ENCODE measurements at regions not wholly inside any gene's neighbourhood (a gene's known extent, or its start where the extent isn't known, plus 50 kb on each side); places are given as distances from the start of the nearest gene placed in this dataset.

DNA sequence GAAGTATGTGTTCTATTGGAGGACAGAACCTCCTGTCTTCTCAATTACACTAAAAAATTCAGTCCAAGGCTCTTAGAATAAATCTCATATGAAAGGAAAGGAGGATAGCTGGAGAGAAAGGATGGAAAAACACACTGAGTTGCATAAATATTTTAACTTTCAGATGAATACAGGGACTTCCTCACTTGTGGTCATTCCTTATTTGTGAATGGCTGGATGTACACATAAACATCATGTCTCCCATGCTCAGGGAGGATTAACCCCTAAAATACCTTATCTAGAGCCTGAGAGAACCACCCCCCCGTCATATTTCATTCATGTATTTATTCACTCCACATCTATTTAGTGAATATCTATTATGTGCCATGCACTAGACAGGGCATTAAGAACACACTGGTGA, 217.6 kb upstream of the CITED2 start:
- TF ChIP-seq, protein P1, sequence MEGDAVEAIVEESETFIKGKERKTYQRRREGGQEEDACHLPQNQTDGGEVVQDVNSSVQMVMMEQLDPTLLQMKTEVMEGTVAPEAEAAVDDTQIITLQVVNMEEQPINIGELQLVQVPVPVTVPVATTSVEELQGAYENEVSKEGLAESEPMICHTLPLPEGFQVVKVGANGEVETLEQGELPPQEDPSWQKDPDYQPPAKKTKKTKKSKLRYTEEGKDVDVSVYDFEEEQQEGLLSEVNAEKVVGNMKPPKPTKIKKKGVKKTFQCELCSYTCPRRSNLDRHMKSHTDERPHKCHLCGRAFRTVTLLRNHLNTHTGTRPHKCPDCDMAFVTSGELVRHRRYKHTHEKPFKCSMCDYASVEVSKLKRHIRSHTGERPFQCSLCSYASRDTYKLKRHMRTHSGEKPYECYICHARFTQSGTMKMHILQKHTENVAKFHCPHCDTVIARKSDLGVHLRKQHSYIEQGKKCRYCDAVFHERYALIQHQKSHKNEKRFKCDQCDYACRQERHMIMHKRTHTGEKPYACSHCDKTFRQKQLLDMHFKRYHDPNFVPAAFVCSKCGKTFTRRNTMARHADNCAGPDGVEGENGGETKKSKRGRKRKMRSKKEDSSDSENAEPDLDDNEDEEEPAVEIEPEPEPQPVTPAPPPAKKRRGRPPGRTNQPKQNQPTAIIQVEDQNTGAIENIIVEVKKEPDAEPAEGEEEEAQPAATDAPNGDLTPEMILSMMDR (IDR thresholded peaks at IDR 0.05) = no peak
- no peak for TF ChIP-seq POLR2A (IDR thresholded peaks at IDR 0.05)

All from Peyer's patch (tissue), 4 donors.